SK-N-MC (cell line): ENCODE measurements at regions not wholly inside any gene's neighbourhood (a gene's known extent, or its start where the extent isn't known, plus 50 kb on each side); places are given as distances from the start of the nearest gene placed in this dataset.
A peak's percentile ranks its signal among the peaks of the same experiment; 100 is the strongest.
"Not testable (repeated sequence)": the region's sequence is repeated elsewhere in the genome, so short reads cannot be mapped to it uniquely, and the experiment has no call there.

Experiments used
- DNase-seq: peaks from one replicate; pipeline ENCODE4 v3.0.0-alpha.2; 2011; ENCODE audit warnings: low read depth, low spot score
- H3K27ac ChIP-seq: fragments of 200-600 bp; sonication (generic); 2 replicates; pipeline ENCODE4 v1.5.1; 2016; ENCODE audit warnings: mixed run types
- H3K36me3 ChIP-seq: fragments of 200-600 bp; sonication (generic); 2 replicates; pipeline ENCODE4 v1.6.1; 2017; ENCODE audit warnings: antibody characterized with exemption, low read length, mixed read lengths; ENCODE audit not compliant: insufficient read depth
- H3K4me3 ChIP-seq: fragments of 200-600 bp; sonication (generic); 2 replicates; pipeline ENCODE4 v1.5.1; 2016
- H3K9ac ChIP-seq: fragments of 200-600 bp; sonication (generic); 2 replicates; pipeline ENCODE4 v1.8.0; 2017; ENCODE audit warnings: mixed run types, mixed read lengths; ENCODE audit not compliant: insufficient read length
- H3K9me3 ChIP-seq: fragments of 200-600 bp; sonication (generic); 2 replicates; pipeline ENCODE4 v1.6.1; 2017; ENCODE audit warnings: low read depth, mild to moderate bottlenecking, antibody characterized with exemption, low read length, moderate library complexity, mixed read lengths
- EZH2 ChIP-seq: fragments of 200-600 bp; sonication (generic); IDR thresholded peaks from one replicate; pipeline ENCODE4 v1.6.1; 2017; ENCODE audit warnings: antibody characterized with exemption
- FOXP2 ChIP-seq: optimal IDR thresholded peaks from 2 replicates; pipeline ENCODE3; 2011; ENCODE audit warnings: mild to moderate bottlenecking, moderate library complexity; ENCODE audit not compliant: insufficient read depth; ENCODE audit errors: extremely low read length, control extremely low read depth
- POLR2AphosphoS5 ChIP-seq: IDR thresholded peaks from 2 replicates; pipeline ENCODE4 v1.6.1; 2012; ENCODE audit warnings: mild to moderate bottlenecking, low read depth, low read length, borderline replicate concordance

DNA sequence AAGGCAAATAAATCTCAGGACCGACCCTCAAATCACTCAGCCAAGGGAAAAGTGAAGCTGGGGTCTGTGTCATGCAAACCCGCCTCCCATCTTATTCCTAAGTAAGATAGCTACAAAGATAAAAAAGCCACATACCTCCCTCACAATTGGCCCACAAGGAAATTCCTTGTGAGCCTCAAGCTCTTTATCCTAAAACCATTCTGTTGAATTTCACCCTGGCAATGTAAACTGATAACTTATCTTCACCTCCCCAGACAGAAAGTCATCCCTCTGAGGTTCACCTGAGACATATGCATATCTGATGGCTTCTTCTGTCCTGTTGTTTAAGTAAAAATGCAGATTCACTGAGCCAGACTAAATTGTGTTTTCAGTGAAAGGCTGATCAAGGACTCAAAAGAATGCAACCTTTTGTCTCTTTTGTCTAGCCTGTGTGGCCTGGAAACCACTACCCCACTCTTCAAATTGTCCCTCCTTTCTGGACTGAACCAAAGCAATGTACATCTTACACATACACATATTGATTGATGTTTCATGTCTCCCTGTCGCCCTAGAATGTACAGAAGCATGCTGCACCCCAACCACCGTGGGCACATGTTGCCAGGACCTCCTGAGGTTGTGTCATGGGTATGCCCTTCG, 91.3 kb downstream of the MFAP3L start:
- Histone ChIP-seq H3K27ac (no peak overlapping the region), H3K9me3 (no peaks in the 10 kb centered on the region), H3K4me3 (no peak overlapping the region), H3K9ac (no peak overlapping the region), H3K36me3 (no peaks in the 10 kb centered on the region)
- DNase-seq, result no peak
- TF ChIP-seq EZH2 (no peak), POLR2AphosphoS5 (no peak), FOXP2 (no peak)

DNA sequence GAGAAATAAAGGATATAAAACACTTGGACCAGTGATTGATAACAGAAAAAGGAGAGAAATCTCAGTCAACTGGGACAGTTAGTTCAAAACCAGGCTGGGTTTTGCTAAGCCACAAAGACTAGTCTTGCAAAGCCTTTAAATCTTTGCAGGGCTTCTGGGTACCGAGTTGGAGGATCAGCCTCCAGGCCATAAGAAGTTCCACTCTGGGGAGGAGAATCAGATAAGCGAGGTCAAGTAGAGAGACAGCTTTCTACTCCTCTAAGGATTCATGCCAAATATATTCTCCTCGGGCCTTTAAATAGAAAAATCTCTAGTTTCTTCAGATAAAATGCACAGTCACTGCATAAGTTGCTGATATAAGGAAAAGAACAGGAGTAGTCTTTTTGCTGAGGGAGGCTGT, 92.7 kb downstream of the MFAP3L start:
- no peaks in the 10 kb centered on the region for H3K9me3 ChIP-seq
- 0 out of 2 replicates have a peak overlapping the region, but pooled peaks have one; percentile 22 for H3K4me3 ChIP-seq
- H3K9ac ChIP-seq, result no peak overlapping the region
- TF ChIP-seq FOXP2 (no peak), EZH2 (no peak), POLR2AphosphoS5 (no peak)
- DNase-seq, result no peak
- H3K36me3 ChIP-seq, result no peaks in the 10 kb centered on the region
- H3K27ac ChIP-seq, result peak overlapping the region; percentile 76; the same call in 1 of the 2 replicates

DNA sequence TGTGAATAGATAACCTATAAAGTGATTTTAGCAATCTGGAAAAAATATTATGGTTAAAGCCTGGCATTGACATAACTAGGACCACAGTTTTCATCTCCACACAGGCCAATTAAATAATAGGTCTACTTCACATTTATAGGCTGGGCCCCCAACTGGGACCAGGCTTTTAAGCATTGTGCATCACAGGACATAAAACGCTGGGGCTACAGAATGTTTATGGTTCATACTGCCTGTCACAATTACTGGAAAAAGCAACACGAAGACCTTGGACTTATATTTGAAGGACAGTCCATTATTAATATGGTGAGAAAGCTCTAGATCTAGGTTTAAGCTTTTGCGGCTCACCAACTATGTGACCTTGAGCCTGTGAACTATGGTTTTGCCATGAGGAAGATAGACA, 94.2 kb downstream of the MFAP3L start:
- H3K9me3 ChIP-seq, result no peaks in the 10 kb centered on the region
- no peak for DNase-seq
- no peaks in the 10 kb centered on the region for H3K36me3 ChIP-seq
- no peak for TF ChIP-seq POLR2AphosphoS5
- TF ChIP-seq EZH2, result no peak
- no peak for TF ChIP-seq FOXP2
- H3K27ac ChIP-seq, result no peak overlapping the region
- H3K9ac ChIP-seq, result no peak overlapping the region
- H3K4me3 ChIP-seq, result no peak overlapping the region

DNA sequence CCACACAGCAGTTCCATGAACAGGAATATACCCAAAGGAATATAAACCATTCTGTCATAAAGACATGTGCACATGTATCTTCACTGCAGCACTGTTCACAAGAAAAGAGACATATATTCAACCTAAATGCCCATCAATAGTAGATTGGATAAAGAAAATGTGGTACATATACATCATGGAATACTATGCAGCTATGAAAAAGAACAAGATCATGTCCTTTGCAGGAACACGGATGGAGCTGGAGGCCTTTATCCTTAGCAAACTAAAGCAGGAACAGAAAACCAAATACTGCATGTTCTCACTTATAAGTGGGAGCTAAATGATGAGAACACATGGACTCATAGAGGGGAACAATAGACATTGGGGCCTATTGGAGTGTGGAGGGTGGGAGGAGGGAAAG, 95.4 kb downstream of the MFAP3L start:
- H3K9me3 ChIP-seq, H3K27ac ChIP-seq, DNase-seq, H3K4me3 ChIP-seq, H3K36me3 ChIP-seq, H3K9ac ChIP-seq: not testable (repeated sequence)

DNA sequence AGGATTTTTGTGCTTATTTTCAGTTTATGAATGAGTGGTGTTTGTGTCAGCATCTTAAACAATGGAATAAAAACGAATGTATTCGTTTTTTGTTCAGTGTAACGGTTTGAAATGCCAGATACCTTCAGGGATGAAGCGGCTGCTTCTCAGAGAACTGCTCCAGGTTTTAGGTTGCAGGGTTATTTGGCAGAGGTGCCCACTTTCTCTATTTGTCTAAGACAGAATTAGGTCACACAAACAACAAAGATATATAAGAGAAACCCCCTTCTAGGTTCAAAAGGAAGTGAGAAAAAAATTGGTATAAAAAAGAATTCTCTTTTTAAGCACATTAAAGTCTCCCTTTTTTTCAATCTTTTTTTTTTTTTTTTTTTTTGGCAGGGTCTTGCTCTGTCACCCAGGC, 98.9 kb downstream of the MFAP3L start:
- TF ChIP-seq POLR2AphosphoS5 (no peak), EZH2 (no peak), FOXP2 (no peak)
- Histone ChIP-seq H3K9ac (no peak overlapping the region), H3K4me3 (no peak overlapping the region), H3K27ac (no peak overlapping the region), H3K36me3 (no peaks in the 10 kb centered on the region), H3K9me3 (no peaks in the 10 kb centered on the region)
- no peak for DNase-seq

DNA sequence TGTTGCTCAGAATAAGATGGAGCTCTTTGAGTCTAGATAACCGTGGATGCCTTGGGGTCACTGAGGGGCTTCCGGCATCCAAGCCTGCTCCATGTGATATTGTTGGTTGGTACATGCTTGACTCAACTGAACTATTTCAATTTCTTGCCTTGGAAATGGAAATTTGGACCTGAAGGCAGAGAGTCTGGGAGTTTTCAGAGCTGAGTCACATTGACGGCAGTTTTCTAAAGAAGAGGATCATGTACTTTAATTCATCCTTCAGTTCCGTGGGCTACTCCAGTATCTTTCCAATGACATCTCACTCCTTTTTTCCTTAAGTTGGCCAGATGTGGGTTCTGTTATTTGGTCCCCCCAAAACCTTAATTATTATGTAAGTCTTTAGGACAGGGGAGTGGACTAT, 100.5 kb downstream of the MFAP3L start:
- Histone ChIP-seq H3K27ac (no peak overlapping the region), H3K9me3 (no peaks in the 10 kb centered on the region), H3K4me3 (no peak overlapping the region), H3K9ac (no peak overlapping the region), H3K36me3 (no peaks in the 10 kb centered on the region)
- no peak for TF ChIP-seq FOXP2
- TF ChIP-seq POLR2AphosphoS5, result no peak
- no peak for TF ChIP-seq EZH2
- DNase-seq, result no peak

DNA sequence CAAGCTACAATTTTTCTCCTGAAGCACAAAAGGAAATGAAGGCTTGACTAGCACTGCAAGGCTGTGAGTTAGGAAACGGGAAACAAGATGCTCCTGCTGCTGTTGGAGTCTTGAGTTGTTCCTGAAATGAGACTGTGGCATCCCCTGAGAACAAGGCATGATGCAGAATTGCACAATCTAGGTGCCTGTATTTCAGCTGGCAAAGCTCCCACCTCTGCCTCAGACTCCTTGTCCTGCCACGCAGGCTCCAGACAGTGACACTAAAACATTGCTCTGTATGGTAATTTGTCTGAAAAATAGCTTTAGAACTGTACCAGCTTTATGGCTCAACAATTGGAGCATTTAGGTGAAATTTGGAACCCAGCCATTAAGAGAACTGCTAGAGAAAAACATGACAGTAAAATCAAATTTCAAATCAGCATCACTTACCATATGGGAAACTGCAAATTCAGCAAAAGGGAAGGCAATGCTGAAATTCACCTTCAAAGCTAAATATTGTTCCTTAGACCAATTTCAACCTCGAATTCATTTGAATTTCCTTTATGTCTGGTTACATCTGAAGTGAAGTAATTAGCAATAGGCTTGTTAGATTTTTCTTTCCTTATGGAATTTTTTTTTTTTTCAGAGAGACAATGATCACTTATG, 103.4 kb downstream of the MFAP3L start:
- DNase-seq, result no peak
- Histone ChIP-seq H3K27ac (no peak overlapping the region), H3K36me3 (no peaks in the 10 kb centered on the region), H3K9me3 (no peaks in the 10 kb centered on the region), H3K4me3 (no peak overlapping the region), H3K9ac (no peak overlapping the region)
- TF ChIP-seq POLR2AphosphoS5 (no peak), EZH2 (no peak), FOXP2 (no peak)

DNA sequence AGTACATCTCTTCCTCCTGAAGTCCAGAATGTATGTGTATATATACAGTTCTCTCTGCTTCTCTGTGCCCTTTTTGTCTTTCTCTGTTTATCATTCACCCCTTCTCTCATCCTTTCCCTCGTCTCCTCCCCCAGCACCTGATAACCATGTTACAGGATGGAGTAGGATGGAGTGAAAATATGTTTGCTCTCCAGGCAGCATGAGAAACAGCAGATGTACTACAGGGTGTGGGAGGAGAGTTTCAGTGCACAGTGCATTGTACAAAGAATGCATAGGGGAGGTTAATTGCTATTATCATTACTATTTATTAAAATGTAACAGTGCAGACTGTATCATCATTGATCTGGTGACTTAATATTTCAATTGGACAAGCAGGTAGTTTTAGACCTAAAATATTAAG, 104.5 kb downstream of the MFAP3L start:
- Histone ChIP-seq H3K36me3 (no peaks in the 10 kb centered on the region), H3K4me3 (no peak overlapping the region), H3K27ac (no peak overlapping the region), H3K9ac (no peak overlapping the region), H3K9me3 (no peaks in the 10 kb centered on the region)
- DNase-seq, result no peak
- TF ChIP-seq EZH2, result no peak
- no peak for TF ChIP-seq POLR2AphosphoS5
- no peak for TF ChIP-seq FOXP2

DNA sequence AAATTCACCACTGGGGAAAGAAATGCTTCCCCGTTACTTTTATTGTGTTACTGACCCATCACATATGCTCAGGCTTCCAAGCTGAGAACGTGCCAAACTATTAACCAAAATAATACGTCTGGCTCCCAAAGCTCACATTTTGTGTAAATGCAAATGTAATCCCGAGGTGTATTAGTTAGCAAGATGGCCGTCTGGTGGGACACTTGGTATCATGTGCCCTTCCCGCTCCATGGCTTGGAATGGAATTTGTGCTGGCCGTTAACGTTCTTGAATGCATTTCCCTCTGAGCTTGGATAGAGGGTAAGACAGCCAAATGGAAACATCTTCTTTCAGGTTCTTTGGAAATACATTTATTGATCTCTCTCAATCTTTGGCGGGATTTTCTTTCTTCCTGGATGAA, 105.0 kb downstream of the MFAP3L start:
- DNase-seq, result no peak

DNA sequence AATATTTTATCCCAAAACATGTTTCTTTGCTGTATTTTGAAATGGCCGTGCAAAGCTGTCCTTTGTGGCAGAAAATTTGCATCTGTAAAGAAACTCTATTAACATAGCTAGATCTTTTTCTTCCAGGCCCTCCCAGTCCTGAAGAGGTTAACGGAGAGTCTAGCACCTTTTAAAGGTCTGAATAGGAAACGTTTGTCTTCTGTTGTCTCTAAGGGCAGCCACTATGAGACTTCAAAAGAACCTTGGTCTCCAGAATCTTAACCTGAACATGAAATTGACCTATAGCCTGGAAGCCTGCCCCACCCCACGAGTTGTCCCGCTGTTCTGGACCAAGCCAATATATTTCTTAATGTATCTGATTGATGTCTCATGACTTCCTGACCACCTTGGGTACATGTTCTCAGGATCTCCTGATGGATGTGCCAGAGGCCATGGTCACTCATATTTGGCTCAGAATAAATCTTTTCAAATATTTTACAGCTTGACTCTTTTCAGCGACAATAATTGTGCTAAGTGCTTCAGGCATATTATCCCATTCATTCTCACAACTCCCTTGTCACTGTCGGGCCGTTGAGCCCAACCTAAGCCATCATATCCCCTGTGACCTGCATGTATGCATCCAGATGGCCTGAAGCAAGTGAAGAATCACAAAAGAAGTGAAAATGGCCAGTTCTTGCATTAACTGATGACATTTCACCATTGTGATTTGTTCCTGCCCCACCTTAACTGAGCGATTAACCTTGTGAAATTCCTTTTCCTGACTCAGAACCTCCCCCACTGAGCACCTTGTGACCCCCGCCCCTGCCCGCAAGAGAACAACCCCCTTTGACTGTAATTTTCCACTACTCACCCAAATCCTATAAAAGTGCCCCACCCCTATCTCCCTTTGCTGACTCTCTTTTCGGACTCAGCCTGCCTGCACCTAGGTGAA, 106.7 kb downstream of the MFAP3L start:
- H3K9me3 ChIP-seq, DNase-seq, H3K36me3 ChIP-seq, H3K9ac ChIP-seq, H3K27ac ChIP-seq, H3K4me3 ChIP-seq: not testable (repeated sequence)

More for the DNA sequence above, 105.0 kb downstream of the MFAP3L start:
- no peak for TF ChIP-seq FOXP2
- TF ChIP-seq EZH2, result no peak
- no peak for TF ChIP-seq POLR2AphosphoS5
- Histone ChIP-seq H3K36me3 (no peaks in the 10 kb centered on the region), H3K9ac (no peak overlapping the region), H3K27ac (no peak overlapping the region), H3K4me3 (no peak overlapping the region), H3K9me3 (no peaks in the 10 kb centered on the region)
